H1 (cell line): ENCODE measurements at regions not wholly inside any gene's neighbourhood (a gene's known extent, or its start where the extent isn't known, plus 50 kb on each side); places are given as distances from the start of the nearest gene placed in this dataset.

Experiments used
- CBX8 ChIP-seq: fragments of 300-800, 300-1000 bp; sonication (generic); IDR thresholded peaks from 2 replicates; pipeline ENCODE4 v1.7.1; 2016; ENCODE audit warnings: low read depth, low read length, borderline replicate concordance
- EGR1 ChIP-seq: IDR thresholded peaks from 2 replicates; pipeline ENCODE4 v1.6.1; 2011; ENCODE audit warnings: low read depth, low read length, borderline replicate concordance
- EP300 ChIP-seq, 2 experiments: IDR thresholded peaks; 1 replicate in 1 of 2; 2 replicates in 1 of 2; pipeline ENCODE4 v1.6.1; 2011 to 2012; ENCODE audit warnings: low read depth in 2 of 2, low read length in 2 of 2, mild to moderate bottlenecking in 2 of 2, borderline replicate concordance in 1 of 2, inconsistent platforms in 1 of 2, moderate library complexity in 1 of 2
- GTF2F1 ChIP-seq: IDR thresholded peaks from 2 replicates; pipeline ENCODE4 v1.6.1; 2012; ENCODE audit warnings: low read depth, low read length, improper control_type of control experiment, borderline replicate concordance
- MAFK ChIP-seq: IDR thresholded peaks from 2 replicates; pipeline ENCODE4 v1.6.1; 2012; ENCODE audit warnings: low read depth, mild to moderate bottlenecking, improper control_type of control experiment, low read length
- POLR2A ChIP-seq, 2 experiments: IDR thresholded peaks; 1 replicate in 1 of 2; 2 replicates in 1 of 2; pipeline ENCODE4 v1.6.1; 2011; ENCODE audit warnings: low read depth in 2 of 2, low read length in 2 of 2, mild to moderate bottlenecking in 2 of 2; ENCODE audit errors: control extremely low read depth in 1 of 2
- POLR2AphosphoS5 ChIP-seq: IDR thresholded peaks from 2 replicates; pipeline ENCODE4 v1.6.1; 2011; ENCODE audit warnings: low read depth, low read length
- SIX5 ChIP-seq: IDR thresholded peaks from 2 replicates; pipeline ENCODE4 v1.6.1; 2011; ENCODE audit warnings: mild to moderate bottlenecking, low read depth, low read length
- SRF ChIP-seq: IDR thresholded peaks from 2 replicates; pipeline ENCODE4 v1.6.1; 2011; ENCODE audit warnings: mild to moderate bottlenecking, low read depth, low read length, moderate library complexity
- YY1 ChIP-seq: IDR thresholded peaks from 2 replicates; pipeline ENCODE4 v1.6.1; 2011; ENCODE audit warnings: low read depth, mild to moderate bottlenecking, low read length
- TF ChIP-seq, protein P1 (sequence below): IDR thresholded peaks from 2 replicates; pipeline ENCODE4 v1.6.1; 2011; ENCODE audit warnings: low read length, improper control_type of control experiment
- TF ChIP-seq, protein P2 (sequence below): IDR thresholded peaks from 2 replicates; pipeline ENCODE4 v1.6.1; 2012; ENCODE audit warnings: inconsistent platforms
- TF ChIP-seq, protein P3 (sequence below), 3 experiments: IDR thresholded peaks; 1 replicate in 2 of 3; 2 replicates in 1 of 3; pipeline versions ENCODE4 v1.5.1 to v1.6.1; 2011; ENCODE audit warnings: low read length in 3 of 3, mild to moderate bottlenecking in 3 of 3, inconsistent platforms in 2 of 3, low read depth in 1 of 3, moderate library complexity in 1 of 3; ENCODE audit not compliant: insufficient read depth in 1 of 3; ENCODE audit errors: control extremely low read depth in 1 of 3
- TF ChIP-seq, protein P4 (sequence below): IDR thresholded peaks from 2 replicates; pipeline ENCODE4 v1.6.1; 2012; ENCODE audit warnings: low read length, inconsistent platforms

DNA sequence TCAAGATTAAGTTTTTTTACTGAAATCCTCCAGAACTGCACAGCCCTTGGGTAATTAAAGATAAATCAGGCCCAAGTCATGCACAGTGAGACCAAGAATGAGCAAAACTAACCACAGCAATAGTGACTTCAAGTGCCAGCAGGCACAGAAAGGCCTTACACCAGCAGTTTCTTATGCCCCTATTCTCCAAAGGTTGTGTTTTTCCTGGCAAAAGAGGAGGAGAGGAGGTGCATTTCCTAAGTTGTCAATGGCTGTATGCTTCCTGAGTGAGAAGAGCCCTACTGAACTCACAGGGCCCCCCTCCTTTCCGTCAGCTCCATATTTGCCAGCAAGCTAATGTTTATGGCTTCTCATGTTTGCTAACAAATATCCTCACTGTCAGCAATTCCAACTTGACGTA lies 418.7 kb upstream of the INTU start:
- TF ChIP-seq EP300 (IDR thresholded peaks at IDR 0.05; ENCODE audit: borderline replicate concordance in 1 of 2, low read depth in 2 of 2, low read length in 2 of 2) = no peak
- no peak for TF ChIP-seq SRF
- TF ChIP-seq POLR2AphosphoS5 = no peak
- no peak for TF ChIP-seq SIX5
- TF ChIP-seq YY1 = no peak
- no peak for TF ChIP-seq GTF2F1
- TF ChIP-seq, protein P1, sequence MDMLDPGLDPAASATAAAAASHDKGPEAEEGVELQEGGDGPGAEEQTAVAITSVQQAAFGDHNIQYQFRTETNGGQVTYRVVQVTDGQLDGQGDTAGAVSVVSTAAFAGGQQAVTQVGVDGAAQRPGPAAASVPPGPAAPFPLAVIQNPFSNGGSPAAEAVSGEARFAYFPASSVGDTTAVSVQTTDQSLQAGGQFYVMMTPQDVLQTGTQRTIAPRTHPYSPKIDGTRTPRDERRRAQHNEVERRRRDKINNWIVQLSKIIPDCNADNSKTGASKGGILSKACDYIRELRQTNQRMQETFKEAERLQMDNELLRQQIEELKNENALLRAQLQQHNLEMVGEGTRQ = no peak
- TF ChIP-seq, protein P2, sequence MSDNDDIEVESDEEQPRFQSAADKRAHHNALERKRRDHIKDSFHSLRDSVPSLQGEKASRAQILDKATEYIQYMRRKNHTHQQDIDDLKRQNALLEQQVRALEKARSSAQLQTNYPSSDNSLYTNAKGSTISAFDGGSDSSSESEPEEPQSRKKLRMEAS = no peak
- TF ChIP-seq, protein P3, sequence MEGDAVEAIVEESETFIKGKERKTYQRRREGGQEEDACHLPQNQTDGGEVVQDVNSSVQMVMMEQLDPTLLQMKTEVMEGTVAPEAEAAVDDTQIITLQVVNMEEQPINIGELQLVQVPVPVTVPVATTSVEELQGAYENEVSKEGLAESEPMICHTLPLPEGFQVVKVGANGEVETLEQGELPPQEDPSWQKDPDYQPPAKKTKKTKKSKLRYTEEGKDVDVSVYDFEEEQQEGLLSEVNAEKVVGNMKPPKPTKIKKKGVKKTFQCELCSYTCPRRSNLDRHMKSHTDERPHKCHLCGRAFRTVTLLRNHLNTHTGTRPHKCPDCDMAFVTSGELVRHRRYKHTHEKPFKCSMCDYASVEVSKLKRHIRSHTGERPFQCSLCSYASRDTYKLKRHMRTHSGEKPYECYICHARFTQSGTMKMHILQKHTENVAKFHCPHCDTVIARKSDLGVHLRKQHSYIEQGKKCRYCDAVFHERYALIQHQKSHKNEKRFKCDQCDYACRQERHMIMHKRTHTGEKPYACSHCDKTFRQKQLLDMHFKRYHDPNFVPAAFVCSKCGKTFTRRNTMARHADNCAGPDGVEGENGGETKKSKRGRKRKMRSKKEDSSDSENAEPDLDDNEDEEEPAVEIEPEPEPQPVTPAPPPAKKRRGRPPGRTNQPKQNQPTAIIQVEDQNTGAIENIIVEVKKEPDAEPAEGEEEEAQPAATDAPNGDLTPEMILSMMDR (IDR thresholded peaks at IDR 0.05; ENCODE audit: control extremely low read depth in 1 of 3, insufficient read depth in 1 of 3, low read depth in 1 of 3, low read length in 3 of 3) = no peak
- no peak for TF ChIP-seq CBX8
- TF ChIP-seq MAFK = no peak
- TF ChIP-seq, protein P4, sequence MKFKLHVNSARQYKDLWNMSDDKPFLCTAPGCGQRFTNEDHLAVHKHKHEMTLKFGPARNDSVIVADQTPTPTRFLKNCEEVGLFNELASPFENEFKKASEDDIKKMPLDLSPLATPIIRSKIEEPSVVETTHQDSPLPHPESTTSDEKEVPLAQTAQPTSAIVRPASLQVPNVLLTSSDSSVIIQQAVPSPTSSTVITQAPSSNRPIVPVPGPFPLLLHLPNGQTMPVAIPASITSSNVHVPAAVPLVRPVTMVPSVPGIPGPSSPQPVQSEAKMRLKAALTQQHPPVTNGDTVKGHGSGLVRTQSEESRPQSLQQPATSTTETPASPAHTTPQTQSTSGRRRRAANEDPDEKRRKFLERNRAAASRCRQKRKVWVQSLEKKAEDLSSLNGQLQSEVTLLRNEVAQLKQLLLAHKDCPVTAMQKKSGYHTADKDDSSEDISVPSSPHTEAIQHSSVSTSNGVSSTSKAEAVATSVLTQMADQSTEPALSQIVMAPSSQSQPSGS = no peak
- no peak for TF ChIP-seq EGR1
- no peak for TF ChIP-seq POLR2A (IDR thresholded peaks at IDR 0.05; ENCODE audit: control extremely low read depth in 1 of 2, low read depth in 2 of 2, low read length in 2 of 2)
